ENCODE measurements at regions not wholly inside any gene's neighbourhood (a gene's known extent, or its start where the extent isn't known, plus 50 kb on each side); places are given as distances from the start of the nearest gene placed in this dataset.

DNA sequence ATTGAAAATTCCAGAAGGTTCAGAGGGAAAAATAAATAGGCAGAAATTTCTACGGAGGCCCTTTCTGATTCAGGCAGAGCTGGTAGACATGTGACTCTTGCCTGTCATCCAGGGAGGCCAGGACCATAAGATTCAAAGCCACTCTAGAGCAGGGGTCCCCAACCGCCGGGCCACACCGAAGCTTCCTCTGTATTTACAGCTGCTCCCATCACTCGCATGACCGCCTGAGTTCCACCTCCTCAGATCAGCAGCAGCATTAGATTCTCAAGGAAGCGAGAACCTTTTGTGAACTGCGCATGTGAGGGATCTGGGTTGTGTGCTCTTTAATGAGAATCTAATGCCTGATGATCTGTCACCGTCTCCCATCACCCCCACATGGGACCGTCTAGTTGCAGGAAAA, 72.2 kb downstream of the RWDD4 start:
- TF ChIP-seq CTCF (IDR thresholded peaks at IDR 0.05) (no peak), POLR2A (IDR thresholded peaks at IDR 0.05) (no peak)

Data from testis (tissue), 2 donors.